GM12872 (cell line): ENCODE measurements at regions not wholly inside any gene's neighbourhood (a gene's known extent, or its start where the extent isn't known, plus 50 kb on each side); places are given as distances from the start of the nearest gene placed in this dataset.

ENCODE experiments used
- TF ChIP-seq, protein P1 (sequence below): IDR thresholded peaks from 3 replicates; pipeline ENCODE4 v1.5.1; 2011; ENCODE audit warnings: low read depth, mild to moderate bottlenecking, low read length, moderate library complexity; ENCODE audit not compliant: insufficient read depth

- TF ChIP-seq, protein P1, sequence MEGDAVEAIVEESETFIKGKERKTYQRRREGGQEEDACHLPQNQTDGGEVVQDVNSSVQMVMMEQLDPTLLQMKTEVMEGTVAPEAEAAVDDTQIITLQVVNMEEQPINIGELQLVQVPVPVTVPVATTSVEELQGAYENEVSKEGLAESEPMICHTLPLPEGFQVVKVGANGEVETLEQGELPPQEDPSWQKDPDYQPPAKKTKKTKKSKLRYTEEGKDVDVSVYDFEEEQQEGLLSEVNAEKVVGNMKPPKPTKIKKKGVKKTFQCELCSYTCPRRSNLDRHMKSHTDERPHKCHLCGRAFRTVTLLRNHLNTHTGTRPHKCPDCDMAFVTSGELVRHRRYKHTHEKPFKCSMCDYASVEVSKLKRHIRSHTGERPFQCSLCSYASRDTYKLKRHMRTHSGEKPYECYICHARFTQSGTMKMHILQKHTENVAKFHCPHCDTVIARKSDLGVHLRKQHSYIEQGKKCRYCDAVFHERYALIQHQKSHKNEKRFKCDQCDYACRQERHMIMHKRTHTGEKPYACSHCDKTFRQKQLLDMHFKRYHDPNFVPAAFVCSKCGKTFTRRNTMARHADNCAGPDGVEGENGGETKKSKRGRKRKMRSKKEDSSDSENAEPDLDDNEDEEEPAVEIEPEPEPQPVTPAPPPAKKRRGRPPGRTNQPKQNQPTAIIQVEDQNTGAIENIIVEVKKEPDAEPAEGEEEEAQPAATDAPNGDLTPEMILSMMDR = peak; percentile 88
These were observed 259.7 kb downstream of the SEC14L1 start for GRCh38 chr17:77400445-77400870.

DNA sequence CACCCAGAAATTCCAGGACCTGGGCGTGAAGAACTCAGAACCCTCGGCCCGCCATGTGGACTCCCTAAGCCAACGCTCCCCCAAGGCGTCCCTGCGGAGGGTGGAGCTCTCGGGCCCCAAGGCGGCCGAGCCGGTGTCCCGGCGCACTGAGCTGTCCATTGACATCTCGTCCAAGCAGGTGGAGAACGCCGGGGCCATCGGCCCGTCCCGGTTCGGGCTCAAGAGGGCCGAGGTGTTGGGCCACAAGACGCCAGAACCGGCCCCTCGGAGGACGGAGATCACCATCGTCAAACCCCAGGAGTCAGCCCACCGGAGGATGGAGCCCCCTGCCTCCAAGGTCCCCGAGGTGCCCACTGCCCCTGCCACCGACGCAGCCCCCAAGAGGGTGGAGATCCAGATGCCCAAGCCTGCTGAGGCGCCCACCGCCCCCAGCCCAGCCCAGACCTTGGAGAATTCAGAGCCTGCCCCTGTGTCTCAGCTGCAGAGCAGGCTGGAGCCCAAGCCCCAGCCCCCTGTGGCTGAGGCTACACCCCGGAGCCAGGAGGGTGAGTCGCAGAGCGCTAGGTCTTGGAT lies 261.5 kb downstream of the SEC14L1 start:
- TF ChIP-seq, protein P1 = no peak

DNA sequence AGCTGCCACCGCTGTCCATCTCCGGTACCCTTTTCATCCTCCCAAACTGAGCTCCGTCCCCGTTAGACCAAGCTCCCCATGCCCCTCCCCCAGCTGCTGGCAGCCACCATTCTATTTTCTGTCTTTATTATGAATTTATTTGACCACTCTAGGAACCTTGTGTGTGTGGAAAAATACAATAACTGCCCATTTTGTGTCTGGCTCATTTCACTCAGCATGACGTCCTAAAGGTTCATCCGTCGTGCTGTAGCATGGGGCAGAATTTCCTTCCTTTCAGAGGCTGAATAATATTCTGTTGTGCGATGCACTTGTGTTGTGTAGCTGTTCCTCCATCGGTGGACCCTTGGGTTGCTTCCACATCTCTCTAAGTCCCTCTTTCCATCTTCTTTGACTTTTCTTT lies 263.1 kb downstream of the SEC14L1 start:
- TF ChIP-seq, protein P1 = no peak

DNA sequence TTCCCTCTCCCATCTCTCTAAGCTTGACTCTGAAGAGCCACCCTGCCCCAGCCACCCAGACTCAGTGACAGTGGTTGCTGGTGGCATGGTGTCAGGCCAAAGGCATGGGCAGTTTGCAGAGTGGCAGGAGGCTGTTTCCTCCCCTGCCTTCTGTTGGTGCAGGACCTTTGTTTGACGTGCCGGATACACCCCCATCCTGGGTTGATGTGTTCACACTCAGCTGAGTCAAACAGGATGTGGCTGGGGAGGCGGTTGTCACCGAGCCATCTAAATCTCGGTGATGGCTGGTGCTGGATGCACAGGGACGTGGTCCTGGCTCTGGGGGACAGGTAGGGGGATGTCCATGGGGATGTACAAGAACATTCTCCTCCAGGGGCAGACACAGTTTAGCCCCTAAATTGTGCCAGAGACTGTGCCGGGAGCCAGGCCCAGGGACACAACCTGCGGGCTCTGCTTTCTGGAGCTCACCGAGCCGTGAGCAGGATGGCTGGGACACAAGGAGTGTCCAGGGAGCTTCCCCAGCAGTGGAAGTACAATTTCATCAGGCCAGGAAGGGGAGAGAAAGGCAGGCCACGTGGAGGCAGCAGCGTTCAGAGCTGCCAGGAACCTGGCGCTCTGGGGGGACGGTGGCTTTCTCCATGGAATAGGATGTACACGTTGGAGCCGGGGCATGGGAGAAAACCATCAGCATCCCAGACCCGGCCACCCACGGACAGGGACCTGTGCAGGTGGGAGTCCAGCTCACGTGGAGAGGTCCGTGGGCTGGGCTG lies 264.2 kb downstream of the SEC14L1 start:
- TF ChIP-seq, protein P1 = no peak

DNA sequence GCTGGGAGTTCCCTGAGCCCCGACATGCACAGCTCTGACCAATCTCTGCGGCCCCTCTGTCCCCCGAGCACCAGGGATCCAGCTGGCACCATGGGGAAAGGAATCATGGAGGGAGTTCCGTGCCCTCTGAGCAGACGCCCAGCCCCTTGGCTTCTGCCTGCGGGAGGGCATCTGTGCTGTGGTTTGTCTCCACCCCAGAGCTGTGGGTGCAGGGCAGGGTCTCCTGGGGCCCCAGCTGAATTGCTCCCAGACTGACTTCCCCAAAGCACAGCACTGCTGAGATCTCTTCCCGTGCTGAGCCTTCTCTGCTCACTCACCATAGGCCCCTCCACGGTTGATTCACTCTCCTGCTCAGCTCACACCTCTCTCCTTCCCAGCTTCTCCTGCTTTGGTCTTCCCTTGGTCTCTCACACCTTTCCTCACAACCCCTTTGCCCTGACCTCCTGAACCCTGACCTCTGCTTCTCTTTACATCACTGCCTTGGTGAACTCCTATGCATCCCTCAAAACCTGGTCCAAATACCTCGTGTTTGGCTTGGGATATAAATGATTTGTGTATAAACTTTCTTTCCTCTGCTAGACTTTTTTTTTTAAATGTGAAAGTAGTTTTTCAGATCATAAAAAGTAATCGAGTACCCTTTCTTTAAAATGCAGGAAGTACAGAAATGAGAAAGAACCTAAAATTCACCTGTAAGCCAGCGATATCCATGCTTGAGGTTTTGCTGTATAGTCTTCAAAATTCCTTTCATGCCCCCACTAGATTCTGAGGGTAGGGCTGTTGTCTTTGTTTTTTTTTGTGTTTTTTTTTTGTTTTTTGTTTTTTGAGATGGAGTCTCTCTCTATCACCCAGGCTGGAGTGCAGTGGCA lies 265.3 kb downstream of the SEC14L1 start:
- TF ChIP-seq, protein P1 = no peak

GRCh38 chr17:77407321-77408277 lies 266.8 kb downstream of the SEC14L1 start:
- TF ChIP-seq, protein P1 = no peak
